K562 (cell line): ENCODE measurements at regions not wholly inside any gene's neighbourhood (a gene's known extent, or its start where the extent isn't known, plus 50 kb on each side); places are given as distances from the start of the nearest gene placed in this dataset.

Source experiments
- ATAC-seq: fragments of 200-7000 bp; cut with Tn5 transposase; 3 replicates; pipeline ENCODE4 v1.9.1; 2020; ENCODE audit warnings: moderate library complexity
- BruUV-seq: library from RNA; stranded (reverse); fragments of 400-500 nt; replicated peaks from 2 replicates; lab custom pipeline; 2021; lab: Mats Ljungman, UMichigan
- CTCF ChIA-PET: fragments of 300-600 bp; formaldehyde crosslinking; extraction: SDS; loops from one replicate; lab custom pipeline; 2021; ENCODE audit warnings: low intra/inter-chr PET ratio; lab: Yijun Ruan, JAX
- POLR2A ChIA-PET: fragments of 300-600, 350-650 bp; sonication (Branson Sonifier 250); formaldehyde crosslinking; extraction: SDS; loops from one replicate; lab custom pipeline; 2021; ENCODE audit warnings: antibody characterized with exemption, inconsistent platforms; lab: Yijun Ruan, JAX
- DNase-seq, 4 experiments: peaks; one replicate each; pipeline versions ENCODE4 v3.0.0 to v3.0.0-alpha.2; 2011 to 2018; ENCODE audit warnings: low spot score in 3 of 4, mixed read lengths in 3 of 4; ENCODE audit errors: extremely low read depth in 1 of 4
- FAIRE-seq: peaks from 2 replicates; lab custom pipeline; 2011; peaks lifted over from hg19 to GRCh38; lab: Jason Lieb, UNC
- H2AFZ ChIP-seq: 2 replicates; pipeline ENCODE4 v1.6.0; 2011; ENCODE audit warnings: low read depth, low read length, control low read depth, inconsistent platforms
- H3K27ac ChIP-seq: fragments of 200-600 bp; 3 replicates; pipeline ENCODE4 v1.8.0; 2011; ENCODE audit warnings: low read depth, mild to moderate bottlenecking, control low read depth, inconsistent platforms, low read length, moderate library complexity, mixed read lengths; ENCODE audit errors: extremely low read depth
- H3K27me3 ChIP-seq, 2 experiments: fragments of 300-600 bp in 1 of 2; 2 replicates in 1 of 2; 3 replicates in 1 of 2; pipeline versions ENCODE4 v1.6.0 to v1.8.0; 2011; ENCODE audit warnings: inconsistent platforms in 2 of 2, low read length in 2 of 2, mild to moderate bottlenecking in 1 of 2, mixed read lengths in 1 of 2, moderate library complexity in 1 of 2; ENCODE audit not compliant: control insufficient read depth in 2 of 2, insufficient read depth in 2 of 2
- H3K36me3 ChIP-seq: fragments of 300-600 bp; 3 replicates; pipeline ENCODE4 v1.8.0; 2011; ENCODE audit warnings: mild to moderate bottlenecking, low read length, inconsistent platforms; ENCODE audit not compliant: control insufficient read depth, insufficient read depth
- H3K4me1 ChIP-seq, 2 experiments: fragments of 200-600 bp in 1 of 2; replicated peaks in 1 of 2; 2 replicates in 1 of 2; 3 replicates in 1 of 2; pipeline versions ENCODE4 v1.5.1 to v1.8.0; 2011; ENCODE audit warnings: inconsistent platforms in 2 of 2, low read length in 2 of 2, mild to moderate bottlenecking in 1 of 2, mixed read lengths in 1 of 2, moderate library complexity in 1 of 2; ENCODE audit not compliant: control insufficient read depth in 2 of 2, insufficient read depth in 2 of 2
- H3K4me2 ChIP-seq: 2 replicates; pipeline ENCODE4 v1.6.1; 2011; ENCODE audit warnings: low read length, control low read depth, inconsistent platforms, mixed read lengths; ENCODE audit not compliant: insufficient read depth
- H3K4me3 ChIP-seq: fragments of 200-600 bp; sonication (generic), shearing (Covaris generic); 2 replicates; pipeline ENCODE4 v1.5.1; 2016; ENCODE audit warnings: control low read depth, inconsistent platforms
- H3K79me2 ChIP-seq: fragments of 200-600 bp; 3 replicates; pipeline ENCODE4 v1.8.0; 2011; ENCODE audit warnings: low read length, inconsistent platforms; ENCODE audit not compliant: control insufficient read depth, insufficient read depth
- H3K9ac ChIP-seq, 2 experiments: 2 replicates each; pipeline versions ENCODE4 v1.6.0 to v1.6.1; 2011; ENCODE audit warnings: low read depth in 2 of 2, low read length in 2 of 2, control low read depth in 1 of 2, inconsistent platforms in 1 of 2, mild to moderate bottlenecking in 1 of 2, mixed read lengths in 1 of 2; ENCODE audit not compliant: insufficient read depth in 1 of 2
- H3K9me1 ChIP-seq: one replicate; pipeline ENCODE4 v1.6.0; 2011; ENCODE audit warnings: inconsistent platforms, mild to moderate bottlenecking, low read length, moderate library complexity; ENCODE audit not compliant: control insufficient read depth, insufficient read depth
- H3K9me3 ChIP-seq: replicated peaks from 2 replicates; pipeline ENCODE4 v1.5.1; 2011; ENCODE audit warnings: low read depth, low read length, inconsistent platforms; ENCODE audit not compliant: control insufficient read depth, insufficient read depth
- H4K20me1 ChIP-seq: replicated peaks from 2 replicates; pipeline ENCODE4 v1.6.1; 2011; ENCODE audit warnings: low read length, inconsistent platforms, mixed read lengths; ENCODE audit not compliant: control insufficient read depth, insufficient read depth
- DPF2 ChIP-seq: fragments of 450-650 bp; IDR thresholded peaks from 2 replicates; pipeline ENCODE4 v1.6.1; 2016
- GATAD2A ChIP-seq: fragments of 450-650 bp; IDR thresholded peaks from 2 replicates; pipeline ENCODE4 v1.6.1; 2017
- GATAD2B ChIP-seq: fragments of 450-650 bp; IDR thresholded peaks from 2 replicates; pipeline ENCODE4 v1.6.1; 2017; ENCODE audit warnings: mild to moderate bottlenecking, borderline replicate concordance
- MCM5 ChIP-seq: fragments of 450-650 bp; IDR thresholded peaks from 2 replicates; pipeline ENCODE4 v1.6.1; 2016; ENCODE audit warnings: low read depth
- MED1 ChIP-seq: sonication (generic); formaldehyde crosslinking; IDR thresholded peaks from 2 replicates; pipeline ENCODE4 v1.8.1; 2023; ENCODE audit warnings: missing genetic modification reagents, borderline replicate concordance
- NFE2L1 ChIP-seq: fragments of 450-650 bp; IDR thresholded peaks from 2 replicates; pipeline ENCODE4 v1.6.1; 2016; ENCODE audit warnings: missing genetic modification characterization, low read depth, mild to moderate bottlenecking, missing compliant biosample characterization, moderate library complexity, borderline replicate concordance
- NR4A1 ChIP-seq, 2 experiments: fragments of 250-450 bp in 1 of 2; fragments of 450-650 bp in 1 of 2; sonication (Bioruptor Pico) in 1 of 2; IDR thresholded peaks; 2 replicates each; pipeline versions ENCODE4 v1.4.0 to v1.6.1; 2016 to 2020; ENCODE audit warnings: mild to moderate bottlenecking in 2 of 2, missing compliant biosample characterization in 1 of 2, missing genetic modification characterization in 1 of 2, moderate library complexity in 1 of 2
- SRSF7 ChIP-seq: fragments of 200-400 bp; formaldehyde crosslinking; optimal IDR thresholded peaks from 2 replicates; pipeline ENCODE3; 2017; ENCODE audit warnings: mild to moderate bottlenecking, low read depth, low read length
- ZBTB1 ChIP-seq: sonication (generic); formaldehyde crosslinking; IDR thresholded peaks from 2 replicates; pipeline ENCODE4 v1.8.1; 2023; ENCODE audit warnings: missing genetic modification reagents, low read depth, mild to moderate bottlenecking, borderline replicate concordance
- ZNF146 ChIP-seq: IDR thresholded peaks from one replicate; pipeline ENCODE4 v1.6.1; 2018; ENCODE audit warnings: missing compliant biosample characterization; ENCODE audit not compliant: unreplicated experiment
- WGBS: fragments of 100-300 bp; shearing (Covaris generic); methylation state at CpG from one replicate; pipeline ENCODE4 v1.1.6; 2016; ENCODE audit warnings: low coverage, mixed read lengths; ENCODE audit not compliant: insufficient coverage; ENCODE audit errors: missing lambda C conversion rate; 5-methylcytosine and 5-hydroxymethylcytosine counted together
- in situ Hi-C: fragments of 300-500 bp; cut with MboI; formaldehyde crosslinking; loops from 4 replicates; pipeline ENCODE4 v1.15.0; 2018; ENCODE audit warnings: inconsistent platforms, mixed read lengths
- intact Hi-C: fragments of 100-400 bp; cut with micrococcal nuclease; formaldehyde crosslinking; loops from 2 replicates; pipeline ENCODE4 v1.14.2; 2022
- TF ChIP-seq, protein P1 (sequence below): IDR thresholded peaks from 2 replicates; pipeline ENCODE4 v1.6.1; 2011; ENCODE audit warnings: borderline replicate concordance, low read depth, mild to moderate bottlenecking, moderate library complexity, low read length; ENCODE audit not compliant: insufficient read depth, poor library complexity, severe bottlenecking
- TF ChIP-seq, protein P2 (sequence below), 2 experiments: fragments of 450-650 bp in 1 of 2; IDR thresholded peaks; 2 replicates each; pipeline ENCODE4 v1.6.1; 2011 to 2017; ENCODE audit warnings: low read depth in 2 of 2, antibody characterized with exemption in 1 of 2, borderline replicate concordance in 1 of 2, low read length in 1 of 2, mild to moderate bottlenecking in 1 of 2, mixed read lengths in 1 of 2; ENCODE audit not compliant: control insufficient read depth in 1 of 2
- TF ChIP-seq, protein P3 (sequence below): fragments of 450-650 bp; formaldehyde crosslinking; IDR thresholded peaks from 2 replicates; pipeline ENCODE4 v1.4.0; 2022; ENCODE audit warnings: mild to moderate bottlenecking, moderate library complexity
- TF ChIP-seq, protein P4 (sequence below): fragments of 250-450 bp; sonication (Bioruptor Pico); IDR thresholded peaks from 2 replicates; pipeline ENCODE4 v1.8.0; 2021; ENCODE audit warnings: borderline replicate concordance, mild to moderate bottlenecking, moderate library complexity; ENCODE audit not compliant: poor library complexity, severe bottlenecking

DNA sequence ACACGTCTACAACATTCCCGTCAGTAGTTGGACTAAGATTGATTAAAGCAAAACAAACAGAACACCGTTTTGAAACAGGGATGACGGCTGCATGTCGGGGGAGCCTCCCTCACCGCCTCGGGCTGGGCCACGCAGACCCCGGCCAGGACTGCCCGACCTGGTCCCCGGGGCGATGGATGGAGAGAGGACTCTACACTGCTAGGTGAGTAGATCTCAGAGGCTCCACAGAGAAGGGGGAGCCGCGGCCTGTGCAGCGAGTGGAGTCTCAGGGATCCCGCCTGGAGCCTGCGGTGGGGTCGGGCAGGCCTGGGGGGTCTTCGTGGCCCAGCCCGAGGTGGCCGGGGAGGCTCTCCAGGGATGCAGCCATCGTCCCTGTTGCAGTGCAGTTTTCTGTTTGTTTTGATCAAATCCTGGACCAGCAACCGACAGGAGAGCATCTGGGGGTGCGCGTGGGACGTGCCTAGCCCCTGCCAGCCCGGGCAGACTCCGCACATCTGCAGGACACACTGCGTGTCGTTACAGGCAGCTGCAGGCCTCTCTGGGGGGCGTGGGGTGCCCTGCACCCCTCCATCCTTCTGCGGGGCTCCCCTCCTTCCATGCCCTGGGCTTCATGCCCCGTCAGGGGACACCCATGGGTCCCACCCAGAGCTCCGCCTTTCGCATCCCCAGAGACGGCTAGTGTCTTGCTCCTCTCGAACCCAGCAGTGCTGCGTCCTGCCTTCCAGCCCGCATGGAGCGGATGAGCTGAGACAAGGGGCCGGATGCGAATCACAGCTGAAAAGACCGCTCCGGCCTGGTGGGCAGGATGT lies 143.6 kb downstream of the RTP5 start:
- H4K20me1 ChIP-seq = no peaks in the 10 kb centered on the region
- 11% methylated on average over 37 of the region's 44 CpGs for WGBS
- peaks cover 2% of the 10 kb centered on the region; the same call in 1 of the 2 replicates for H3K9me3 ChIP-seq
- H3K27ac ChIP-seq = no peak overlapping the region
- peak overlapping the region in 1 of 2 experiments; percentile 26; a peak in 2 of 4 replicates for H3K9ac ChIP-seq
- DNase-seq = no peak
- ChIA-PET CTCF (no interaction called here), POLR2A (no interaction called here)
- H3K79me2 ChIP-seq = no peaks in the 10 kb centered on the region
- no peaks in the 10 kb centered on the region for H3K36me3 ChIP-seq
- in situ Hi-C loops (no loop called here), intact Hi-C loops (no loop called here)
- peaks cover 5 to 40% of the 10 kb centered on the region in 2 experiments; a peak in 4 of 5 replicates for H3K27me3 ChIP-seq
- FAIRE-seq = no peak
- no peak for ATAC-seq
- H2AFZ ChIP-seq = no peak overlapping the region
- H3K4me2 ChIP-seq = no peak overlapping the region
- H3K4me3 ChIP-seq = no peak overlapping the region
- peaks cover 0 to 7% of the 10 kb centered on the region in 2 experiments; a peak in 2 of 5 replicates for H3K4me1 ChIP-seq
- H3K9me1 ChIP-seq = no peaks in the 10 kb centered on the region
- BruUV-seq = no TSS peak
- no peak for TF ChIP-seq ZNF146
- no peak for TF ChIP-seq DPF2
- TF ChIP-seq GATAD2A = no peak
- TF ChIP-seq GATAD2B = no peak
- no peak for TF ChIP-seq MCM5
- TF ChIP-seq, protein P1, sequence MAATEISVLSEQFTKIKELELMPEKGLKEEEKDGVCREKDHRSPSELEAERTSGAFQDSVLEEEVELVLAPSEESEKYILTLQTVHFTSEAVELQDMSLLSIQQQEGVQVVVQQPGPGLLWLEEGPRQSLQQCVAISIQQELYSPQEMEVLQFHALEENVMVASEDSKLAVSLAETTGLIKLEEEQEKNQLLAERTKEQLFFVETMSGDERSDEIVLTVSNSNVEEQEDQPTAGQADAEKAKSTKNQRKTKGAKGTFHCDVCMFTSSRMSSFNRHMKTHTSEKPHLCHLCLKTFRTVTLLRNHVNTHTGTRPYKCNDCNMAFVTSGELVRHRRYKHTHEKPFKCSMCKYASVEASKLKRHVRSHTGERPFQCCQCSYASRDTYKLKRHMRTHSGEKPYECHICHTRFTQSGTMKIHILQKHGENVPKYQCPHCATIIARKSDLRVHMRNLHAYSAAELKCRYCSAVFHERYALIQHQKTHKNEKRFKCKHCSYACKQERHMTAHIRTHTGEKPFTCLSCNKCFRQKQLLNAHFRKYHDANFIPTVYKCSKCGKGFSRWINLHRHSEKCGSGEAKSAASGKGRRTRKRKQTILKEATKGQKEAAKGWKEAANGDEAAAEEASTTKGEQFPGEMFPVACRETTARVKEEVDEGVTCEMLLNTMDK = no peak
- TF ChIP-seq, protein P2, sequence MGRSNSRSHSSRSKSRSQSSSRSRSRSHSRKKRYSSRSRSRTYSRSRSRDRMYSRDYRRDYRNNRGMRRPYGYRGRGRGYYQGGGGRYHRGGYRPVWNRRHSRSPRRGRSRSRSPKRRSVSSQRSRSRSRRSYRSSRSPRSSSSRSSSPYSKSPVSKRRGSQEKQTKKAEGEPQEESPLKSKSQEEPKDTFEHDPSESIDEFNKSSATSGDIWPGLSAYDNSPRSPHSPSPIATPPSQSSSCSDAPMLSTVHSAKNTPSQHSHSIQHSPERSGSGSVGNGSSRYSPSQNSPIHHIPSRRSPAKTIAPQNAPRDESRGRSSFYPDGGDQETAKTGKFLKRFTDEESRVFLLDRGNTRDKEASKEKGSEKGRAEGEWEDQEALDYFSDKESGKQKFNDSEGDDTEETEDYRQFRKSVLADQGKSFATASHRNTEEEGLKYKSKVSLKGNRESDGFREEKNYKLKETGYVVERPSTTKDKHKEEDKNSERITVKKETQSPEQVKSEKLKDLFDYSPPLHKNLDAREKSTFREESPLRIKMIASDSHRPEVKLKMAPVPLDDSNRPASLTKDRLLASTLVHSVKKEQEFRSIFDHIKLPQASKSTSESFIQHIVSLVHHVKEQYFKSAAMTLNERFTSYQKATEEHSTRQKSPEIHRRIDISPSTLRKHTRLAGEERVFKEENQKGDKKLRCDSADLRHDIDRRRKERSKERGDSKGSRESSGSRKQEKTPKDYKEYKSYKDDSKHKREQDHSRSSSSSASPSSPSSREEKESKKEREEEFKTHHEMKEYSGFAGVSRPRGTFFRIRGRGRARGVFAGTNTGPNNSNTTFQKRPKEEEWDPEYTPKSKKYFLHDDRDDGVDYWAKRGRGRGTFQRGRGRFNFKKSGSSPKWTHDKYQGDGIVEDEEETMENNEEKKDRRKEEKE (IDR thresholded peaks at IDR 0.05; ENCODE audit: borderline replicate concordance in 1 of 2, control insufficient read depth in 1 of 2, low read depth in 2 of 2, low read length in 1 of 2) = no peak
- no peak for TF ChIP-seq NR4A1 (CRISPR knock-in tag; IDR thresholded peaks at IDR 0.05)
- TF ChIP-seq NR4A1 (tag; IDR thresholded peaks at IDR 0.05) = no peak
- TF ChIP-seq, protein P3, sequence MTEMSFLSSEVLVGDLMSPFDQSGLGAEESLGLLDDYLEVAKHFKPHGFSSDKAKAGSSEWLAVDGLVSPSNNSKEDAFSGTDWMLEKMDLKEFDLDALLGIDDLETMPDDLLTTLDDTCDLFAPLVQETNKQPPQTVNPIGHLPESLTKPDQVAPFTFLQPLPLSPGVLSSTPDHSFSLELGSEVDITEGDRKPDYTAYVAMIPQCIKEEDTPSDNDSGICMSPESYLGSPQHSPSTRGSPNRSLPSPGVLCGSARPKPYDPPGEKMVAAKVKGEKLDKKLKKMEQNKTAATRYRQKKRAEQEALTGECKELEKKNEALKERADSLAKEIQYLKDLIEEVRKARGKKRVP (CRISPR knock-in tag) = no peak
- TF ChIP-seq ZBTB1 = no peak
- no peak for TF ChIP-seq SRSF7
- no peak for TF ChIP-seq MED1
- no peak for TF ChIP-seq NFE2L1
- TF ChIP-seq, protein P4, sequence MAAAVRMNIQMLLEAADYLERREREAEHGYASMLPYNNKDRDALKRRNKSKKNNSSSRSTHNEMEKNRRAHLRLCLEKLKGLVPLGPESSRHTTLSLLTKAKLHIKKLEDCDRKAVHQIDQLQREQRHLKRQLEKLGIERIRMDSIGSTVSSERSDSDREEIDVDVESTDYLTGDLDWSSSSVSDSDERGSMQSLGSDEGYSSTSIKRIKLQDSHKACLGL (CRISPR knock-in tag) = no peak
